IMR-90 (cell line): ENCODE measurements at regions not wholly inside any gene's neighbourhood (a gene's known extent, or its start where the extent isn't known, plus 50 kb on each side); places are given as distances from the start of the nearest gene placed in this dataset.

Experiments used
- ATAC-seq: fragments of 200-7000 bp; cut with Tn5 transposase; 2 replicates; pipeline ENCODE4 v1.9.1; 2020; ENCODE audit warnings: low read depth, mild to moderate bottlenecking, moderate library complexity
- BruUV-seq: library from RNA; stranded (reverse); fragments of 400-500 nt; replicated peaks from 2 replicates; lab custom pipeline; 2021; lab: Mats Ljungman, UMichigan
- CTCF ChIA-PET: fragments of 300-600 bp; formaldehyde crosslinking; extraction: SDS; loops from one replicate; lab custom pipeline; 2021; ENCODE audit warnings: antibody characterized with exemption; lab: Yijun Ruan, JAX
- POLR2A ChIA-PET: fragments of 300-600 bp; sonication (Branson Sonifier 250); formaldehyde crosslinking; loops from one replicate; lab custom pipeline; 2022; ENCODE audit warnings: antibody characterized with exemption; ENCODE audit not compliant: unreplicated experiment; lab: Charles Lee
- DNase-seq: peaks from one replicate; pipeline ENCODE4 v3.0.0; 2013
- H2AFZ ChIP-seq: replicated peaks from 2 replicates; pipeline ENCODE3; 2013; ENCODE audit warnings: low read length, mild to moderate bottlenecking; ENCODE audit not compliant: poor library complexity
- H2AK5ac ChIP-seq: 2 replicates; pipeline ENCODE4 v1.6.1; 2013; ENCODE audit warnings: low read depth, low read length, inconsistent platforms
- H2AK9ac ChIP-seq: replicated peaks from 2 replicates; pipeline ENCODE3; 2013; ENCODE audit warnings: mild to moderate bottlenecking, low read depth, low read length, moderate library complexity; ENCODE audit not compliant: poor library complexity
- H2BK120ac ChIP-seq: 2 replicates; pipeline ENCODE4 v1.6.1; 2013; ENCODE audit warnings: low read depth, low read length, inconsistent platforms
- H2BK15ac ChIP-seq: 3 replicates; pipeline ENCODE4 v1.6.1; 2013; ENCODE audit warnings: low read depth, low read length, inconsistent platforms
- H2BK20ac ChIP-seq: 2 replicates; pipeline ENCODE4 v1.6.1; 2013; ENCODE audit warnings: low read depth, mild to moderate bottlenecking, inconsistent platforms, low read length, moderate library complexity
- H2BK5ac ChIP-seq: 2 replicates; pipeline ENCODE4 v1.6.1; 2013; ENCODE audit warnings: mild to moderate bottlenecking, low read depth, low read length, inconsistent platforms; ENCODE audit not compliant: poor library complexity, severe bottlenecking
- H3K14ac ChIP-seq: replicated peaks from 2 replicates; pipeline ENCODE4 v1.6.1; 2013; ENCODE audit warnings: low read depth, low read length, inconsistent platforms
- H3K18ac ChIP-seq: 2 replicates; pipeline ENCODE4 v1.6.1; 2013; ENCODE audit warnings: low read depth, low read length, control low read depth
- H3K23ac ChIP-seq: 2 replicates; pipeline ENCODE4 v1.6.1; 2013; ENCODE audit warnings: low read depth, low read length, inconsistent platforms
- H3K27ac ChIP-seq: 2 replicates; pipeline ENCODE4 v1.5.1; 2013; ENCODE audit warnings: mild to moderate bottlenecking, control low read depth, low read length; ENCODE audit not compliant: insufficient read depth
- H3K27me3 ChIP-seq: 2 replicates; pipeline ENCODE4 v1.6.1; 2013; ENCODE audit warnings: low read length; ENCODE audit not compliant: control insufficient read depth, insufficient read depth
- H3K36me3 ChIP-seq: 2 replicates; pipeline ENCODE4 v1.6.1; 2013; ENCODE audit warnings: low read length, mixed read lengths; ENCODE audit not compliant: control insufficient read depth, insufficient read depth
- H3K4ac ChIP-seq: 2 replicates; pipeline ENCODE4 v1.6.1; 2013; ENCODE audit warnings: low read depth, low read length, inconsistent platforms
- H3K4me1 ChIP-seq: 2 replicates; pipeline ENCODE4 v1.6.1; 2013; ENCODE audit warnings: low read length, mixed read lengths; ENCODE audit not compliant: control insufficient read depth, insufficient read depth
- H3K4me2 ChIP-seq: 2 replicates; pipeline ENCODE4 v1.6.1; 2013; ENCODE audit warnings: low read depth, mild to moderate bottlenecking, control low read depth, low read length, moderate library complexity
- H3K4me3 ChIP-seq: 2 replicates; pipeline ENCODE4 v1.5.1; 2013; ENCODE audit warnings: low read depth, mild to moderate bottlenecking, control low read depth, low read length, moderate library complexity; ENCODE audit not compliant: insufficient read depth
- H3K56ac ChIP-seq: 2 replicates; pipeline ENCODE4 v1.6.1; 2013; ENCODE audit warnings: low read length, inconsistent platforms; ENCODE audit not compliant: insufficient read depth; ENCODE audit errors: extremely low read depth
- H3K79me1 ChIP-seq, 2 experiments: 2 replicates each; pipeline ENCODE4 v1.6.1; 2013; ENCODE audit warnings: low read length in 2 of 2, inconsistent platforms in 1 of 2, low read depth in 1 of 2
- H3K9ac ChIP-seq: 2 replicates; pipeline ENCODE4 v1.6.1; 2013; ENCODE audit warnings: low read depth, low read length, control low read depth
- H3K9me1 ChIP-seq: 2 replicates; pipeline ENCODE4 v1.6.1; 2013; ENCODE audit warnings: low read length, inconsistent platforms; ENCODE audit not compliant: insufficient read depth
- H3K9me3 ChIP-seq: 2 replicates; pipeline ENCODE4 v1.6.1; 2013; ENCODE audit warnings: low read length; ENCODE audit not compliant: control insufficient read depth, insufficient read depth
- H4K20me1 ChIP-seq: 2 replicates; pipeline ENCODE4 v1.6.1; 2013; ENCODE audit warnings: low read length, inconsistent platforms; ENCODE audit not compliant: insufficient read depth
- H4K5ac ChIP-seq: 2 replicates; pipeline ENCODE4 v1.6.1; 2013; ENCODE audit warnings: mild to moderate bottlenecking, low read depth, low read length, control low read depth
- H4K8ac ChIP-seq, 2 experiments: 2 replicates each; pipeline ENCODE4 v1.6.1; 2013; ENCODE audit warnings: low read depth in 2 of 2, low read length in 2 of 2, control low read depth in 1 of 2, inconsistent platforms in 1 of 2
- H4K91ac ChIP-seq: 2 replicates; pipeline ENCODE4 v1.6.1; 2013; ENCODE audit warnings: low read depth, low read length, inconsistent platforms; ENCODE audit not compliant: insufficient read depth
- CEBPB ChIP-seq: IDR thresholded peaks from 2 replicates; pipeline ENCODE4 v1.6.1; 2012; ENCODE audit warnings: low read depth, low read length, improper control_type of control experiment
- ELK1 ChIP-seq: fragments of 150-350 bp; IDR thresholded peaks from 2 replicates; pipeline ENCODE4 v1.6.1; 2016; ENCODE audit warnings: low read depth, mild to moderate bottlenecking, low read length, moderate library complexity, borderline replicate concordance
- FOS ChIP-seq: fragments of 150-350 bp; IDR thresholded peaks from 2 replicates; pipeline ENCODE4 v1.6.1; 2016; ENCODE audit warnings: low read depth, low read length
- MAFK ChIP-seq: IDR thresholded peaks from 2 replicates; pipeline ENCODE4 v1.6.1; 2012; ENCODE audit warnings: low read depth, low read length, improper control_type of control experiment
- POLR2A ChIP-seq: IDR thresholded peaks from 2 replicates; pipeline ENCODE4 v1.6.1; 2012; ENCODE audit warnings: mild to moderate bottlenecking, low read depth, low read length
- USF2 ChIP-seq: fragments of 150-350 bp; IDR thresholded peaks from 2 replicates; pipeline ENCODE4 v1.6.1; 2017; ENCODE audit warnings: mild to moderate bottlenecking, antibody characterized with exemption, low read length, low read depth
- dilution Hi-C: fragments of 300-500 bp; cut with HindIII; formaldehyde crosslinking; loops from one replicate; pipeline ENCODE4 v1.14.3; 2018; ENCODE audit warnings: low sequenced_read_pairs; ENCODE audit not compliant: unreplicated experiment
- in situ Hi-C: fragments of 300-500 bp; cut with MboI; formaldehyde crosslinking; loops from 3 replicates; pipeline ENCODE4 v1.14.3; 2019; ENCODE audit warnings: low sequenced_read_pairs, inconsistent platforms, mixed read lengths
- intact Hi-C: fragments of 100-400 bp; cut with micrococcal nuclease; formaldehyde crosslinking; loops from 2 replicates; pipeline ENCODE4 v1.10.0; 2022

DNA sequence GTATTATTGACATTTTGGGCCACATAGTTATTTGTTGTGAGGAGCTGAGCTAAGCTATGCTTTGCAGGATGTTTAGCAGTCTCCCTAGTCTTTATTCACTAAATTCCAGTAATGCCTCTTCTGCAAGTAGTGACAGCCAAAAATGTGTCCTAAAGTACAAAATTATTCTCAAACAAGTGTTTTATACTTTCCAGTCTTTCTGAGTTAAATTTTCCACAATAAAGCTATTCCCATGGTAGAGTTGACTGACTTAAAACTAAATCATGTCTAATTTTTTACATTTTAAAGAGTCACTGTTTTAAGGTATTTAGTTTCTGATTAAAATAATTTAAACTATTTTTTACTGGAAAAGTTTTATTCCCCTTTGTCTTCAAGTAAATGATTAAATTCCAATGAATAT is 717.8 kb upstream of the HS3ST5 start:
- Histone ChIP-seq H3K18ac (no peak overlapping the region), H2BK15ac (no peak overlapping the region), H3K4me2 (no peak overlapping the region), H3K27me3 (no peaks in the 10 kb centered on the region), H3K14ac (no peak overlapping the region), H3K56ac (no peak overlapping the region), H3K4ac (no peak overlapping the region), H2BK120ac (no peak overlapping the region), H3K9me1 (no peaks in the 10 kb centered on the region), H3K79me1 (no peaks in the 10 kb centered on the region), H3K4me1 (no peaks in the 10 kb centered on the region), H3K23ac (no peak overlapping the region), H2BK5ac (no peak overlapping the region), H3K9ac (no peak overlapping the region), H2AK5ac (no peak overlapping the region), H3K27ac (no peak overlapping the region), H4K20me1 (no peaks in the 10 kb centered on the region), H4K8ac (no peak overlapping the region), H3K4me3 (no peak overlapping the region), H3K9me3 (peaks cover 4% of the 10 kb centered on the region), H2AK9ac (no peak overlapping the region), H2AFZ (no peak overlapping the region), H3K36me3 (no peaks in the 10 kb centered on the region), H2BK20ac (no peak overlapping the region), H4K91ac (no peak overlapping the region), H4K5ac (no peak overlapping the region)
- dilution Hi-C loops (no loop called here), in situ Hi-C loops (no loop called here), intact Hi-C loops (no loop called here)
- no peak for DNase-seq
- no TSS peak for BruUV-seq
- ChIA-PET POLR2A (no interaction called here), CTCF (no interaction called here)
- TF ChIP-seq USF2: no peak
- no peak for TF ChIP-seq POLR2A
- no peak for TF ChIP-seq ELK1
- TF ChIP-seq MAFK: no peak
- no peak for TF ChIP-seq CEBPB
- TF ChIP-seq FOS: no peak
- no peak for ATAC-seq
